HS-27A (cell line): ENCODE measurements at regions not wholly inside any gene's neighbourhood (a gene's known extent, or its start where the extent isn't known, plus 50 kb on each side); places are given as distances from the start of the nearest gene placed in this dataset.

ENCODE experiments used
- DNase-seq: peaks from one replicate; pipeline ENCODE4 v3.0.0-alpha.2; 2012; ENCODE audit warnings: low read depth, missing footprints

- no peak for DNase-seq
Measured at GRCh38 chr6:44531442-44532015, 144.0 kb downstream of the CDC5L start.

DNA sequence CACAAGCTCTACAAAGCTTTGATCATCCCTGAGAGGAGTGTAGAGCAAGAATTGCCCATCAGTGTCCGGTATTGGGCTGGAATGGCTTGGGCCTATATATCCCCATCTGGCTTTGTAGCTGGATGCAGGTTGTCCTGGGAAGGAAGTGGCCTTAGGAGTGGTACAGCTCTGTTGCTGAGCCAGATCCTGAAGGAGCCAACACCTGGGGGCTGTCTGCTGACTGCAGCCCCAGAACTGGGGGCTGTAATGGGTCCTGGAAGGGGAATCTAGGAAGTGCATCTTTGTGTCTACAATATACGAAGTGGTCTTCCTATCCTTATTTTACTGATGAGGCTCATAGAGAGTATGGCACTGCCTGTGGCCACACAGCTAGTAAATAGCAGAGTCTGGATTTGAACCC lies 145.9 kb downstream of the CDC5L start:
- DNase-seq = no peak

GRCh38 chr6:44534291-44534690 lies 146.8 kb downstream of the CDC5L start:
- no peak for DNase-seq

- DNase-seq = no peak
Measured at GRCh38 chr6:44535446-44535845, 147.9 kb downstream of the CDC5L start.

DNA sequence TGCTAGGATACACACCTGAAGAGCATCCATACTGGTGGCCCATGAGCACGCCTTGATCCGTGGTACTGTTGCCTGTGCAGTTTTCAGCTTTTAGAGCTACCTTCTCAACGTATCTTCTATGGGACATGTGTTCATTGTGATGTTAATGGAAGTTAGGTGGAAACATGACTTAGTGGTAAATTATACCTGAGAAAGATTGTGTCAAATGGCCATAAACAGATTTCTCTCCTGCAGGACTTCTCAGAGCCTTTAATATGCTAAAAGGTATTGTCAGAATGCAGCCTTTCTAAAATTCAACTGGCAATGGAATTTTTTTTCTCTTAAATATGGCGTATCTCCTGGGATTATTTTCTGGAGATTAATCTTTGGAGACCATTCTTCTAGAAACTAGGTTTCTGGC lies 148.5 kb downstream of the CDC5L start:
- DNase-seq = no peak

GRCh38 chr6:44537306-44538049 lies 150.0 kb downstream of the CDC5L start:
- DNase-seq = no peak

DNA sequence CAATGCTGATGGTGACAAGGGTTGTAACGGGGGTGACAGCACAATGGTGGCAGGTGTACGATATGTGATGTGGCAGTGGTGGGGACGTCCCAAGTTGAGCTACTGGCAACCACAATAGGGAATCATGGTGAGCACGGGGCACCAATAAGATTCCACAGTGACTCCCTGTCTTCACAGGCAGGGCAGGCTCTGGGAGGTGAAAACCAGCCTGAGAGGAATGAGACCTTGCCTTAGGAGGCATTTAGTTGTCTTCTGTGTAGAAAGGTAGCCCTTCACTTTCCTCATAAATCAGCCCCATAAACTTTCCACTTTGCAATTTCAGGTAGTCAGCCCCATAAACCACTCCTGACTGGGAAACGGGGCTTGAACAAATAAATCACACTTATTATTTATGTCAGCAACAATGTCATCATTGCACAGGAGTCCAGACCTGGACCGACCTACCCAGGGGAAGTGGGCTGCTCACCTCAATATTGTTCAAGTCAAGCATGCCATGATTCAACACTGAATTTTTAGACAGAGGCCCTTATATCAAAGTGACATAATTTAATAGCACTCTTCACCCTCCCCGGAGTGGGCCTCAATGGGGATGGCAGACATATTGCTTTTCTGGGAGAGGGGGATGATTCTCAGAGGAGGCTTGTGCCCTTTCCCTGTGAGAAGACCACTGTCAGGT lies 150.8 kb downstream of the CDC5L start:
- DNase-seq = no peak

DNA sequence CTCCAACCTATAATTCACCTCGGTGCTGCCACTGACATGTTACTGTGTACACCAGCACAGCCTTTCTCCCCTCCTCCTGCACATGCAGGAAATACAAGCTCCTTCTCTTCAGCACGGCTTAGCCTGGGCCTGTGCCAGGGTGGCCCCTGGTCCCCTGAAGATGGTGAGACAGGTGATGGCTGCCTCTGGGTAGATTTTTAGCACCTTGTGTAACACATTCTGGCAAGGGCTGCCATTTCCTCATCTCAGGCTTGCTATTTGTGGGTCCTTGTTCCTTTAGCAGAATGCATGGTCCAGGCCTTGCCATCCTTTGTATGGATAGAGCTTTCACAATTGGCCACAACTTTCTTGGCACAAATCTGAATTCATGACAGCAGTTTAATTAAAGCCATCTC lies 151.3 kb downstream of the CDC5L start:
- no peak for DNase-seq

GRCh38 chr6:44539701-44540355 lies 152.3 kb downstream of the CDC5L start:
- DNase-seq = no peak

GRCh38 chr6:44540881-44541280 lies 153.4 kb downstream of the CDC5L start:
- no peak for DNase-seq

GRCh38 chr6:44542401-44543116 lies 155.1 kb downstream of the CDC5L start:
- DNase-seq = no peak

DNA sequence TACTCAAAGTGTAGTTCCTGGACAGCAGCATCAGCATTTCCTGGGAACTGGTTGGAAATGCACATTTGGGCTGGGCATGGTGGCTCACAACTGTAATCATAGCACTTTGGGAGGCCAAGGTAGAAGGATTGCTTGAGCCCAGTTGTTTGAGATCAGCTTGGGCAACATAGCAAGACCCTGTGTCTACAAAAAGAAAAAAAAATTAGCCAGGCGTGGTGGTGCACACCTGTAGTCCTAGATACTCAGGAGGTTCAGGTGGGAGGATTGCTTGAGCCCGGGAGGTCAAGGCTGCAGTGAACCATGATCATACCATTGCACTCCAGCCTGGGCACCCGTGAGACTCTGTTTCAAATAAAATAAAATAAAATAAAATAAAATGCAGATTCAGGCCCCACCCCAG lies 156.2 kb downstream of the CDC5L start:
- no peak for DNase-seq

DNA sequence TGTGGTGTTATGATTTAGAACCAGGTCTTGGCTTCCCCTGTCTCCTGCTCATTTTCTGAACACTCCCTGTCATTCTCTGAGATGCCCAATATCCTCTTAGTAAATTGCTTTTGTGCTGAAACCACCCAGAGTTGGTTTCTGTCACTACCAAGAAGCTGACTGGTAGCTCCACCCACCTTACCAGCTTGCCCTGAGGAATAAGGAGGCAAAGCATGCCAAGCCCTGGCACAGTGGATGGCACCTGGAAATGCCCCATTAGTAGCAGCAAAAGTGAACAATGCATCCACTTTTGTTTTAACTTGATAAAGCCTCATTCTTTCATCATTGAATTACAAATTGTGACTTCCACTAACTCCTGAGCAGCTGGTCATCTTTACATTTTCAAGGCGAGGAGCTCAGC lies 157.7 kb downstream of the CDC5L start:
- no peak for DNase-seq

GRCh38 chr6:44548319-44548718 lies 160.8 kb downstream of the CDC5L start:
- no peak for DNase-seq

GRCh38 chr6:44549516-44549915 lies 162.0 kb downstream of the CDC5L start:
- no peak for DNase-seq

DNA sequence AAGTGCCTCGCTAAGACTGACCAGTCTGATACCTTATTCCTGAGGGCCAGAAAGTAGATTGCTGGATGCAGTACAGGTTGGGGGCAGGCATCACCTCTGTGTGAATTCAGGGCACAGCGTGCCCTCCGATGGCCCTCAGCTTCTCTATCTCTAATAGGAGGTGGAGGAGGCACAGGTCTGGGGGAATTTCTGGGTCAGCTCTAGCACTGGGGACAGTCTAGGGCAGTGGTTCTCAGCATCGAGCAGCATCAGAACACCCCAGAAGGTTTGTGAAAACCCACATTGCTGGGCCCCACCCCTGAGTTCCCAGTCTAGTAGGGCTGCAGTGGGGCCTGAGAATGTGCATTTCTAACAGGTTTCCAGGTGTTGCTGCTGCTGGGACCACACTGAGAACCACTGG lies 166.7 kb downstream of the CDC5L start:
- DNase-seq = no peak

GRCh38 chr6:44554861-44555260 lies 167.4 kb downstream of the CDC5L start:
- no peak for DNase-seq

- no peak for DNase-seq
Measured at GRCh38 chr6:44556046-44556445, 168.5 kb downstream of the CDC5L start.

DNA sequence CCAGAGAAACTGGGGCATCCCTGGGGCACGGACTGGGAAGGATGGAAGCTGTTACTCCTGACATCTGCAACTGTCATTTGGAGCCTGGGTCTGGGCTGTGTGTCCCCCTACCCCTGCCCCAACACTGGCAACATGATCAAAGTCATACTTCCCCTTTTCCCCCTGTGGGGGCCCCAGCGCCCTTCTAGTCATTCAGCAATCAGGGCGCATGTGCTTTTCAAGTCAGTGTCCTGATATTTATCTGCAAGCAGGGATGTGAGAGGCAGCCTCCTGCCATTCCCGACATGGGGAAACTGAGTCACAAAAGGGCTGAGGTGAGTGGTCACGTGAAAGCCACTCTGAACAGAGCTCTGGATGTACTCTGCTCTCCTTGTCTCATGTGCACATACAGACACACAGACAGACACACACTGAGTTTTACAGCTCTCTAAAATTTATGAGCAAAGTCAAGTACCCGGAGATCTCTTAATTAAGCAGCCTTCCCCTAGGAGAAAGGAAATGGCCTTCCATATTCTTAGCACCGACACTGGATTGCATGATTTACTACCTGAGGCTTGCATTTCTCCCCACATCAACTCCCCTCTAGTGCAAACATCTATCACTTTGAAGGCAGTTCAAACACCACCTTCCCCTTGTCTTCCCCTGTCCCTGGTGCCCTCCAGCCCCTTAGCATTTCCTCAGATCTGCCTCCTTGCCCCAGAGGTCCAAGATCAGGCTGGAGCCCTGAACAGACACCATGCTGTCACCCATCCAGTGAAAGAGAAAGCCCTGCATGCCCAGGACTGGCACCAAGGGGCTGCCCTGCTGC lies 170.7 kb downstream of the CDC5L start:
- no peak for DNase-seq

DNA sequence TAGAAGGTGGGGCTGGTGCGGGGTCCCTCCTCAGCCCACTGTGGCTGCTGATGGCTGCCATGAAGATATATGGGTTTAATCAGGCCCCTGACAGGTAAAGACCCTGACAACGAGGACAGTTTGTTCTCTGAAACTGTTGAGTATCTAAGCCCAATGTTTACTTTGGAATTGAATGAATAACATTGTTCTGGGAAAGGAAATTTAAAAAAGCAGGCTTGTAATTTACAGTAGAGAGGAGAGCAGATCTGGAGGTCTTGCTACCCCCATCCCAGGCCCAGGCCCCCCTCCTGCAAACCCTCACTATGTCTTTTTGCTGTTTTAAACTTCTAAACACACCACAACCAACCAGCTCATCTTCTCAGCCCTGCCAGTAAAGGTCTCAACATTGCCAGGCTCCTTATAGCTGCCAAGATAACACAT lies 171.3 kb downstream of the CDC5L start:
- DNase-seq = no peak

DNA sequence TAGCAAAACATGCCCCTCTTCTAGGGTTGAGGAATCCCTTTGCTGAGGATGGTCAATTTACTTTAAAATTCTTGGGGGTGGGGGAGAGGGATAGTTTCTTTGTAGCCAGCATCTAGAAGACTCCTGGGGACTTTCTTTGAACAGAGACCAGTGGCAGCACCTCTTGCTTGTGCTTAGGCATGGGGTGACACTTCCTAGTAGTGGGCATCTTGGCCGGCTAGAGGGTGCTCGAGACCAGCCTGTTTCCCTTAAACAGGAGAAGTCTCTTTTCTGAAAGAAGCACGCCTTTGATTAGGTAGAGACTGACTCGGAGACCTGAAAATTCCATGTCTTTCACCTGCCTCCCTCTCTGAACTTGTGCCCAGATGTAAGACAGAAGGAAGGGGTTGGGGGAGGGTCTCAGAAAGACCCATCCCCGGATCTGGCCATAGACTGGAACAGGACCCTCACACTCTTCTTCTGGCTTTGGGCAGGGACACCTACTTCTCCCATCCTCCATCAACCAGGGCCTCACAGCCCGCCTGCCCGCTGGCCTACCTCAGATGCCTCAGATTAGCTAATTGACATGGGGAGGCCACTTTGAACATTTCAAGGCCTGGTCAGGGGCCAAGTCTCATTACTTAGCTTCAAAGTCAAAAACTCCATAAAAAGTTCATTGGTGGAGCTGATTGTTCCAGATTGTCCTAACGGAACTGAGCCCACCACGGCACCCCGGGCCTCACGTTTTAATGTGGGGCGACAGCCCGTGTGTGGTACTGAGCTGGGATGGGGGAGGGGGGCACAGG lies 172.2 kb downstream of the CDC5L start:
- DNase-seq = no peak
